WERI-Rb-1 (cell line): ENCODE measurements at regions not wholly inside any gene's neighbourhood (a gene's known extent, or its start where the extent isn't known, plus 50 kb on each side); places are given as distances from the start of the nearest gene placed in this dataset.

Experiments
- DNase-seq: peaks from one replicate; pipeline ENCODE4 v3.0.0-alpha.2; 2020
- H3K27ac ChIP-seq: fragments of 250-450 bp; sonication (Bioruptor Pico); 2 replicates; pipeline ENCODE4 v1.5.1; 2020; ENCODE audit warnings: mild to moderate bottlenecking, moderate library complexity
- H3K27me3 ChIP-seq: fragments of 250-450 bp; sonication (Bioruptor Pico); 2 replicates; pipeline ENCODE4 v1.5.1; 2021; ENCODE audit warnings: mild to moderate bottlenecking, low read depth, moderate library complexity; ENCODE audit not compliant: insufficient read depth, severe bottlenecking
- H3K36me3 ChIP-seq: fragments of 250-450 bp; sonication (Bioruptor Pico); 2 replicates; pipeline ENCODE4 v1.5.1; 2020; ENCODE audit warnings: mild to moderate bottlenecking, moderate library complexity
- H3K4me3 ChIP-seq: 2 replicates; pipeline ENCODE4 v1.5.1; 2011; ENCODE audit warnings: low read depth, mild to moderate bottlenecking, control low read depth, low read length
- H3K9me3 ChIP-seq: fragments of 250-450 bp; sonication (Bioruptor Pico); 2 replicates; pipeline ENCODE4 v1.5.1; 2021; ENCODE audit warnings: mild to moderate bottlenecking, moderate library complexity; ENCODE audit not compliant: severe bottlenecking
- TF ChIP-seq, protein P1 (sequence below): IDR thresholded peaks from 2 replicates; pipeline ENCODE4 v1.5.1; 2011; ENCODE audit warnings: low read depth, mild to moderate bottlenecking, control low read depth, inconsistent platforms, low read length

DNA sequence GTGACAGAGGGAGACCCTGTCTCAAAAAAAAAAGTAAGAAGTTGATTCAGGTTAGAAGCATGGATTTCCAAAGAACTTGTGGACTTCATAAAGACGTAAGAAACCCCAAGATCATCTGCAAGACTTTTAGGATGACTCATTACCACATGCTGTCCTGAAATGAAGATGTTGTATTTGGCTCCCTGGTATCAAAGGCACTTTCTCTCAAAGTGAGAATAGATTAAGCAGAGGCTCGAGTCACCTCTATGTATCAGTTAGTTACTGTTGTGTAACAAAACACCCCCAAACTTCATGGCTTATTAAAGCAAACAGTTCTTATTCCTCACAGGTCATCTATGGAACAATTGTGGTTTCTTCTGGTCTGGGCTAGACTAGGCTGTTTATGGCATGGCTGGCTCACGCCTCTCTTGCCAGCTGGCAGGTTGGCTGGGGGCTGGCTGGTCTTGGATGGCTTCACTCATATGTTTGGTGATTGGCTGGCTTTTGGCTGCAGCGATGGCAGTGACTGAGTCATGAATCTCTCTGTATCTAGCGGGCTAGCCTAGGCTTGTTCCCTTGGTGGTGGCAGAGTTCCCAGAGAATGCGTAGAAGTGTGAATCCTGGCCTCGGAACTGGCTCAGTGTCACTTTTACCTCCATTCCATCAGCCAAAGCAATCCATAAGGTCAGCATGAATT is 60.4 kb upstream of the MSI2 start:
- H3K9me3 ChIP-seq: peaks cover 4% of the 10 kb centered on the region
- H3K27me3 ChIP-seq: no peaks in the 10 kb centered on the region
- DNase-seq: no peak
- no peak overlapping the region for H3K4me3 ChIP-seq
- TF ChIP-seq, protein P1, sequence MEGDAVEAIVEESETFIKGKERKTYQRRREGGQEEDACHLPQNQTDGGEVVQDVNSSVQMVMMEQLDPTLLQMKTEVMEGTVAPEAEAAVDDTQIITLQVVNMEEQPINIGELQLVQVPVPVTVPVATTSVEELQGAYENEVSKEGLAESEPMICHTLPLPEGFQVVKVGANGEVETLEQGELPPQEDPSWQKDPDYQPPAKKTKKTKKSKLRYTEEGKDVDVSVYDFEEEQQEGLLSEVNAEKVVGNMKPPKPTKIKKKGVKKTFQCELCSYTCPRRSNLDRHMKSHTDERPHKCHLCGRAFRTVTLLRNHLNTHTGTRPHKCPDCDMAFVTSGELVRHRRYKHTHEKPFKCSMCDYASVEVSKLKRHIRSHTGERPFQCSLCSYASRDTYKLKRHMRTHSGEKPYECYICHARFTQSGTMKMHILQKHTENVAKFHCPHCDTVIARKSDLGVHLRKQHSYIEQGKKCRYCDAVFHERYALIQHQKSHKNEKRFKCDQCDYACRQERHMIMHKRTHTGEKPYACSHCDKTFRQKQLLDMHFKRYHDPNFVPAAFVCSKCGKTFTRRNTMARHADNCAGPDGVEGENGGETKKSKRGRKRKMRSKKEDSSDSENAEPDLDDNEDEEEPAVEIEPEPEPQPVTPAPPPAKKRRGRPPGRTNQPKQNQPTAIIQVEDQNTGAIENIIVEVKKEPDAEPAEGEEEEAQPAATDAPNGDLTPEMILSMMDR: no peak
- H3K27ac ChIP-seq: no peak overlapping the region
- H3K36me3 ChIP-seq: no peaks in the 10 kb centered on the region

GRCh38 chr17:57197466-57198071 is 58.8 kb upstream of the MSI2 start:
- H3K9me3 ChIP-seq: peaks cover 4% of the 10 kb centered on the region
- no peak overlapping the region for H3K27ac ChIP-seq
- TF ChIP-seq, protein P1: no peak
- H3K36me3 ChIP-seq: no peaks in the 10 kb centered on the region
- no peaks in the 10 kb centered on the region for H3K27me3 ChIP-seq
- DNase-seq: no peak
- H3K4me3 ChIP-seq: no peak overlapping the region

GRCh38 chr17:57201481-57201880 is 54.8 kb upstream of the MSI2 start:
- no peak overlapping the region for H3K4me3 ChIP-seq
- no peaks in the 10 kb centered on the region for H3K27me3 ChIP-seq
- TF ChIP-seq, protein P1: no peak
- no peaks in the 10 kb centered on the region for H3K36me3 ChIP-seq
- H3K27ac ChIP-seq: no peak overlapping the region
- no peaks in the 10 kb centered on the region for H3K9me3 ChIP-seq
- DNase-seq: no peak

GRCh38 chr17:57203040-57203439 is 53.3 kb upstream of the MSI2 start:
- peaks cover 8% of the 10 kb centered on the region for H3K9me3 ChIP-seq
- TF ChIP-seq, protein P1: no peak
- no peaks in the 10 kb centered on the region for H3K36me3 ChIP-seq
- no peaks in the 10 kb centered on the region for H3K27me3 ChIP-seq
- H3K27ac ChIP-seq: no peak overlapping the region
- no peak overlapping the region for H3K4me3 ChIP-seq
- DNase-seq: no peak
